ENCODE measurements at regions not wholly inside any gene's neighbourhood (a gene's known extent, or its start where the extent isn't known, plus 50 kb on each side); places are given as distances from the start of the nearest gene placed in this dataset.
A peak's percentile ranks its signal among the peaks of the same experiment; 100 is the strongest.

DNA sequence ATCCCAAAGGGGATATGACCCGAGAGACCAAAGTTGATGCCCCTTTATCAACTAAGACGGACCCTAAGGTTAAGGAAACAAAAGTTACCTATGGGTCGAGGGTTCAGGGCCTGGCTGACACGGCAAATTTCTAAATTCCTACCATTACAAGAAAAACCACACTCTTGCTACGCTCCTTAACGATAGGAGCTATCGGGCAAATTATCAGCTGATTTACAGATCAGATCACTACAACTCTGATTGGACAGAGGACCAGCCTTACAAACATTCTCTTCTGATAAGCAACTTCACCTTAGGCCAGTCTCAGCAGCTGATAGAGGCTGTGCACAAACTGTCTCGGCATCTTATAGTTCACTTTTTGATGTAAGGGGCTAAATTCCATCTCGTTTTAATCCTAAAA lies 117.9 kb downstream of the KCTD15 start:
- Mint-ChIP-seq H3K27me3 (peaks cover 18% of the 10 kb centered on the region), H3K36me3 (no peaks in the 10 kb centered on the region), H3K9me3 (peaks cover 0 to 6% (median 1%) of the 10 kb centered on the region in 7 donors), H3K27ac (no peak overlapping the region), H3K4me3 (no peak overlapping the region), H3K4me1 (no peaks in the 10 kb centered on the region)
- peaks cover 2% of the 10 kb centered on the region for H3K27me3 ChIP-seq (ENCODE audit: control insufficient read depth, insufficient read depth, low read length)
- H3K4me1 ChIP-seq (ENCODE audit: control insufficient read depth, insufficient read depth, low read length, poor library complexity, severe bottlenecking) = no peaks in the 10 kb centered on the region
- ATAC-seq (ENCODE audit: low read depth in 2 of 2) = no peak
- no peaks in the 10 kb centered on the region for H3K36me3 ChIP-seq (ENCODE audit: control insufficient read depth, insufficient read depth, low read length)
- H3K27ac ChIP-seq (ENCODE audit: insufficient read depth, low read length, poor library complexity, severe bottlenecking) = no peak overlapping the region
- no peak overlapping the region for H3K4me3 ChIP-seq (ENCODE audit: low read depth, low read length)
- DNase-seq = no peak
- no peaks in the 10 kb centered on the region for H3K9me3 ChIP-seq (ENCODE audit: control insufficient read depth in 2 of 2, low read length in 2 of 2)

DNA sequence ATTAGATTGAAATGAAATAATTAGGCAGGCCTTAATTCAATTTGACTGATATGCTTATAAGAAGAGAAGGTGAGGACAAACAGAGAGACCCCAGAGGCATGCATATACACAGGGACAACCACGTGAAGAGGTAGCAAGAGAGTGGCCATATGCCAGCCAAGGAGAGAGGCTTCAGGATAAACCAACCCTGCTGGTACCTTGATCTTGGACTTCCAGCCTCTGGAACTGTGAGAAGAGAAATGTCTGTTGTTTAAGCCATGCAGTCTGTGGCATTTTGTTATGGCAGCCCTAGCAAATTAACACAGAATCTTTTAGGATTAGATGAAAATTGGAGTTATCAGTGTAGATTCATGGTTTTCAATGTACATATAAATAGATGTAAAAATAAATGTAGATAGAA lies 120.1 kb downstream of the KCTD15 start:
- peaks cover 0 to 6% (median 0%) of the 10 kb centered on the region in 7 donors for H3K9me3 Mint-ChIP-seq
- no peaks in the 10 kb centered on the region for H3K4me1 ChIP-seq (ENCODE audit: control insufficient read depth, insufficient read depth, low read length, poor library complexity, severe bottlenecking)
- H3K4me3 Mint-ChIP-seq = no peak overlapping the region
- DNase-seq (no peak), ATAC-seq (ENCODE audit: low read depth in 2 of 2) (no peak)
- H3K9me3 ChIP-seq (ENCODE audit: control insufficient read depth in 2 of 2, low read length in 2 of 2) = no peaks in the 10 kb centered on the region
- no peak overlapping the region for H3K27ac ChIP-seq (ENCODE audit: insufficient read depth, low read length, poor library complexity, severe bottlenecking)
- H3K36me3 ChIP-seq (ENCODE audit: control insufficient read depth, insufficient read depth, low read length) = no peaks in the 10 kb centered on the region
- H3K36me3 Mint-ChIP-seq = no peaks in the 10 kb centered on the region
- H3K27me3 ChIP-seq (ENCODE audit: control insufficient read depth, insufficient read depth, low read length) = no peaks in the 10 kb centered on the region
- H3K27ac Mint-ChIP-seq = no peak overlapping the region
- H3K4me1 Mint-ChIP-seq = no peaks in the 10 kb centered on the region
- peaks cover 12% of the 10 kb centered on the region for H3K27me3 Mint-ChIP-seq
- H3K4me3 ChIP-seq (ENCODE audit: low read depth, low read length) = no peak overlapping the region

DNA sequence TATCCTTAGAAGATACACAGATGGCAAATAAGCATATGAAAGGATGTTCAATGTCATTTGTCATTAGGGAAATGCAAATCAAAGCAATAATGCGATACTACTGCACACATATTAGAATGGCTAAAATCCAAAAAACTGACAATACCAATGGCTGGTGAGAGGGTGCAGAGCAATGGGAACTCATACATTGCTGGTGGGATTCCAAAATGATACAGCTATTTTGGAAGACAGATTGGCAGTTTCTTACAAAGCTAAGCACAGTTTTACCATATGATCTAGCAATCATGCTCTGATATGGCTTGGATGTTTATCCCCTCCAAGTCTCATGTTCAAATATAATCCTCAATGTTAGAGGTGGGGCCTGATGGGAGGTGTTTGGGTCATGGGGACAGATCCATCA lies 122.6 kb downstream of the KCTD15 start:
- Histone ChIP-seq H3K9me3 (ENCODE audit: control insufficient read depth in 2 of 2, low read length in 2 of 2) (no peaks in the 10 kb centered on the region), H3K27me3 (ENCODE audit: control insufficient read depth, insufficient read depth, low read length) (no peaks in the 10 kb centered on the region), H3K36me3 (ENCODE audit: control insufficient read depth, insufficient read depth, low read length) (no peaks in the 10 kb centered on the region), H3K27ac (ENCODE audit: insufficient read depth, low read length, poor library complexity, severe bottlenecking) (no peak overlapping the region), H3K4me1 (ENCODE audit: control insufficient read depth, insufficient read depth, low read length, poor library complexity, severe bottlenecking) (no peaks in the 10 kb centered on the region), H3K4me3 (ENCODE audit: low read depth, low read length) (no peak overlapping the region)
- ATAC-seq (ENCODE audit: low read depth in 2 of 2) (no peak), DNase-seq (no peak)
- Mint-ChIP-seq H3K4me3 (no peak overlapping the region), H3K9me3 (peaks cover 0 to 6% (median 2%) of the 10 kb centered on the region in 7 donors), H3K27ac (no peak overlapping the region), H3K4me1 (no peaks in the 10 kb centered on the region), H3K27me3 (peaks cover 12% of the 10 kb centered on the region), H3K36me3 (no peaks in the 10 kb centered on the region)

DNA sequence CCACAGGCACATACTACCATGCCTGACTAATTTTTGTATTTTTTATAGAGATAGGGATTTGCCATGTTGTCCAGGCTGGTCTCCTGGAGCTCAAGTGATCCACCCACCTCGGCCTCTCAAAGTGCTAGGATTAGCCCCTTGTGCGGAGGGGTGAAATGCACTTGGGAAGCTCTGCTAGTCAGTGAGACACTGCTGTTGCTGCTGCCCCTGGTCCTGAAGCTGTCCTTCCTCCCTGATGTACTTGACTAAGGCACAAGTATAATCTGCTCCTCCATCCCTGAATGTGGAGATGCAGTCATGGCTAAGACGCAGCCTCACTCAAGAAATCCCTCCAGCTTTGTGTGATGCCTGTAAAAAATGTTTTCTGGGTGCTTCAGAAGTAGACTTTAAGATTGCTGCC lies 124.5 kb downstream of the KCTD15 start:
- DNase-seq = no peak
- Histone ChIP-seq H3K27me3 (ENCODE audit: control insufficient read depth, insufficient read depth, low read length) (no peaks in the 10 kb centered on the region), H3K36me3 (ENCODE audit: control insufficient read depth, insufficient read depth, low read length) (no peaks in the 10 kb centered on the region), H3K27ac (ENCODE audit: insufficient read depth, low read length, poor library complexity, severe bottlenecking) (no peak overlapping the region), H3K4me3 (ENCODE audit: low read depth, low read length) (no peak overlapping the region), H3K9me3 (ENCODE audit: control insufficient read depth in 2 of 2, low read length in 2 of 2) (no peaks in the 10 kb centered on the region), H3K4me1 (ENCODE audit: control insufficient read depth, insufficient read depth, low read length, poor library complexity, severe bottlenecking) (no peaks in the 10 kb centered on the region)
- peaks cover 17% of the 10 kb centered on the region for H3K27me3 Mint-ChIP-seq
- no peak overlapping the region for H3K4me3 Mint-ChIP-seq
- peaks cover 0 to 6% (median 2%) of the 10 kb centered on the region in 7 donors for H3K9me3 Mint-ChIP-seq
- no peak for ATAC-seq (ENCODE audit: low read depth in 2 of 2)
- H3K4me1 Mint-ChIP-seq = no peaks in the 10 kb centered on the region
- H3K36me3 Mint-ChIP-seq = no peaks in the 10 kb centered on the region
- no peak overlapping the region for H3K27ac Mint-ChIP-seq

DNA sequence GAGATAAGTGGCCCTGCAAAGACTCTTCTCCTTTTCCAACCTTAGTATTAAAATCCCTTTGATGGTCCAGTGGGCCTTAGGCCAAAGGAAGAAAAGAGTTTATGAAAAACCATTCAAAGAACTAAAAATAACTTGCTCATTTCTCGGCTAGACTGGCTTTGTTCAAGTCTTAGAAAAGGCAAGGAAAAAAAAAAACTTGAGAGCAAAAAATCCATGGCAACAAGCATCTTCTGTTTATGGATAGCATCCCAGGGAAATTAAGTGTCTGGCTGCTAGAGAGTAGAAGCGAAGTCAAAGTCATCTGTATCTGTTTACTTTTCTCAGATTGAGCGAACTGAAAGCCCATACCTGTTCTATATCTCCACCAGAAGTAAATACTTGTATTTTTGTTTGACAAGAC lies 129.6 kb downstream of the KCTD15 start:
- peaks cover 14% of the 10 kb centered on the region for H3K27me3 Mint-ChIP-seq
- no peak for ATAC-seq (ENCODE audit: low read depth in 2 of 2)
- DNase-seq = no peak
- no peaks in the 10 kb centered on the region for H3K36me3 ChIP-seq (ENCODE audit: control insufficient read depth, insufficient read depth, low read length)
- no peak overlapping the region for H3K4me3 Mint-ChIP-seq
- peaks cover 0 to 9% (median 3%) of the 10 kb centered on the region in 7 donors for H3K9me3 Mint-ChIP-seq
- no peak overlapping the region for H3K27ac Mint-ChIP-seq
- H3K36me3 Mint-ChIP-seq = no peaks in the 10 kb centered on the region
- no peak overlapping the region for H3K4me3 ChIP-seq (ENCODE audit: low read depth, low read length)
- H3K27ac ChIP-seq (ENCODE audit: insufficient read depth, low read length, poor library complexity, severe bottlenecking) = no peak overlapping the region
- H3K27me3 ChIP-seq (ENCODE audit: control insufficient read depth, insufficient read depth, low read length) = no peaks in the 10 kb centered on the region
- no peaks in the 10 kb centered on the region for H3K4me1 Mint-ChIP-seq
- no peaks in the 10 kb centered on the region for H3K9me3 ChIP-seq (ENCODE audit: control insufficient read depth in 2 of 2, low read length in 2 of 2)
- no peaks in the 10 kb centered on the region for H3K4me1 ChIP-seq (ENCODE audit: control insufficient read depth, insufficient read depth, low read length, poor library complexity, severe bottlenecking)

DNA sequence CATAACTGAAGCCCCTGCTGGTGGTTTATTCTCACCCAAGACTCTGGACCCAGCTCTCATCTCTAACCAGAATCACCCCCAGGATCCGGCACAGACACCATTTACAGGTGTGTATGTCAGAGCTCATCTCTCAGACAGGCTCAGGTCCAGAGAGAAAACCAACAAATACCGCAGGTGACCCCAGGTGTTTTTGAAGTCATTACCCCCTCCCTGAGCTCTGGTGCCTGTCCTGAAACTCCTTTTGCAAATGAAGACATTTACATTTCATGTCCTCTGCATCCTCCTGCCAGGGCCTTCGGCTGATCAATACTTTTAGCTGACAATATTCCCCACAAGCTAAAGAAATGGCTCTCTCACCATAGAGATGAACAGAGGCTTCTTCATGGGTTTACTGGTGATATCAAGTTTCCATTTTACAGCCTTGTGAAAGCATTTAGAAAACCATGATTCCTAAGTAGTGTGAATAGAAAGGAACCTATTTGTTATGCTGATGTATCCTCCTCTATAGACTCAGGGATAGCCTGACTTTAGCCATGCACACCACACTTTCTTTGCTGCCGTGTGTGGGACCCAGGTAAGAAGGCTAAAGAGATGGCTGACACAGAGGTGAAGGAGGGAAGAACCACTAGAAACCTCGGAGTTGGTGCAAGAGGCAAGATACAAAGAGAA lies 131.3 kb downstream of the KCTD15 start:
- peaks cover 17% of the 10 kb centered on the region for H3K27me3 Mint-ChIP-seq
- H3K27ac ChIP-seq (ENCODE audit: insufficient read depth, low read length, poor library complexity, severe bottlenecking) = no peak overlapping the region
- H3K27ac Mint-ChIP-seq = no peak overlapping the region
- no peak overlapping the region for H3K4me3 ChIP-seq (ENCODE audit: low read depth, low read length)
- no peaks in the 10 kb centered on the region for H3K36me3 Mint-ChIP-seq
- no peaks in the 10 kb centered on the region for H3K36me3 ChIP-seq (ENCODE audit: control insufficient read depth, insufficient read depth, low read length)
- no peaks in the 10 kb centered on the region for H3K4me1 ChIP-seq (ENCODE audit: control insufficient read depth, insufficient read depth, low read length, poor library complexity, severe bottlenecking)
- DNase-seq = no peak
- H3K4me3 Mint-ChIP-seq = no peak overlapping the region
- no peak for ATAC-seq (ENCODE audit: low read depth in 2 of 2)
- no peaks in the 10 kb centered on the region for H3K4me1 Mint-ChIP-seq
- no peaks in the 10 kb centered on the region for H3K9me3 ChIP-seq (ENCODE audit: control insufficient read depth in 2 of 2, low read length in 2 of 2)
- no peaks in the 10 kb centered on the region for H3K27me3 ChIP-seq (ENCODE audit: control insufficient read depth, insufficient read depth, low read length)
- H3K9me3 Mint-ChIP-seq = peaks cover 0 to 13% (median 3%) of the 10 kb centered on the region in 7 donors

DNA sequence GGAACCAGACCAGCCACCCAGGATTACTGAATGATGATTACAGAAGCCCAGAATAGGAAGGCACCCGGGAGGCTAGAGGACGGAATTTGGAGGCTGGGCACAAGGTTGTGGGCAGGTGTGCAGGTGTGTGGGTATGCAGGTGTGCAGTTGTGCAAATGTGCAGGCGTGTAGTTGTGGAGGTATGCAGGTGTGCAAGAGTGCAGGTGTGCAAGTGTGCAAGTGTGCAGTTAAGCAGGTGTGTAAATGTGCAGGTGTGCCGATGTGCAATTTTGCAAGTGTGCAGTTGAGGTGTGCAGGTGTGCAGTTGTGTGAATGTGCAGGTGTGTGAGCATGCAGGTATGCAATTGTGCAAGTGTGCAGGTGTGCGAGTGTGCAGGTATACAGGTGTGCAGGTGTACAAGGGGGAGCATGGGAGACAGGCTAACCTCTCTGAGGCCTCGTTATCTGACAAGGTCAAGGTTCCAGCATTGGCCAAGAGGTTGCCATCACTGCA lies 131.8 kb downstream of the KCTD15 start:
- no peaks in the 10 kb centered on the region for H3K27me3 ChIP-seq (ENCODE audit: control insufficient read depth, insufficient read depth, low read length)
- no peak for DNase-seq
- Mint-ChIP-seq H3K27me3 (peaks cover 20% of the 10 kb centered on the region), H3K27ac (peak overlapping the region in 1 of 3 donors; percentile 45), H3K4me1 (no peaks in the 10 kb centered on the region), H3K9me3 (peaks cover 0 to 19% (median 1%) of the 10 kb centered on the region in 7 donors), H3K36me3 (no peaks in the 10 kb centered on the region), H3K4me3 (no peak overlapping the region)
- no peaks in the 10 kb centered on the region for H3K9me3 ChIP-seq (ENCODE audit: control insufficient read depth in 2 of 2, low read length in 2 of 2)
- no peaks in the 10 kb centered on the region for H3K36me3 ChIP-seq (ENCODE audit: control insufficient read depth, insufficient read depth, low read length)
- no peak overlapping the region for H3K27ac ChIP-seq (ENCODE audit: insufficient read depth, low read length, poor library complexity, severe bottlenecking)
- ATAC-seq (ENCODE audit: low read depth in 2 of 2) = no peak
- H3K4me3 ChIP-seq (ENCODE audit: low read depth, low read length) = no peak overlapping the region
- no peaks in the 10 kb centered on the region for H3K4me1 ChIP-seq (ENCODE audit: control insufficient read depth, insufficient read depth, low read length, poor library complexity, severe bottlenecking)

DNA sequence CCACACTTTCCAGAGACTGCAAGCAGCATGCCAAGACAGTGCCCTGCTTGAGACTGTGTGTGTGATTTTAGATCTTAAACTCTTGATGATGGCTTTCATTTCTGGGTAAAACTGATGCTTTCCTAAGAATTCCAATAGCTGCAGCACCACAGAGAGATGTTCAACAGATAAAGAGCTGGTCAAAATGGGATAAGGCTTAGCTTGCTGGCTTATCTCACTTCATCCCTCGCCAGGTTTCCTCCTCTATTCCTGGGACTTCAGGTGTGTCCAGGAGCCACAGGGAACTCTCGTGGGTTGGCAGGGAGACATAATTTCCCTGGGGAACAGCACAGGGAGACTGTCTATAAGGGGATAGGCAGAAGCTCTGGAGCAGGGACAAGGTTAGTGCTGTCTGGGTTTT lies 137.3 kb downstream of the KCTD15 start:
- Mint-ChIP-seq H3K4me3 (no peak overlapping the region), H3K27ac (no peak overlapping the region), H3K9me3 (peaks cover 0 to 31% (median 2%) of the 10 kb centered on the region in 7 donors), H3K27me3 (peaks cover 8% of the 10 kb centered on the region), H3K4me1 (no peaks in the 10 kb centered on the region), H3K36me3 (no peaks in the 10 kb centered on the region)
- no peak overlapping the region for H3K4me3 ChIP-seq (ENCODE audit: low read depth, low read length)
- DNase-seq (no peak), ATAC-seq (ENCODE audit: low read depth in 2 of 2) (no peak)
- no peaks in the 10 kb centered on the region for H3K27me3 ChIP-seq (ENCODE audit: control insufficient read depth, insufficient read depth, low read length)
- no peaks in the 10 kb centered on the region for H3K36me3 ChIP-seq (ENCODE audit: control insufficient read depth, insufficient read depth, low read length)
- peaks cover 0 to 4% of the 10 kb centered on the region in 2 experiments for H3K9me3 ChIP-seq (ENCODE audit: control insufficient read depth in 2 of 2, low read length in 2 of 2)
- no peak overlapping the region for H3K27ac ChIP-seq (ENCODE audit: insufficient read depth, low read length, poor library complexity, severe bottlenecking)
- no peaks in the 10 kb centered on the region for H3K4me1 ChIP-seq (ENCODE audit: control insufficient read depth, insufficient read depth, low read length, poor library complexity, severe bottlenecking)
